GM19025 (cell line): ENCODE measurements at regions not wholly inside any gene's neighbourhood (a gene's known extent, or its start where the extent isn't known, plus 50 kb on each side); places are given as distances from the start of the nearest gene placed in this dataset.

Experiments
- ATAC-seq: cut with Tn5 transposase; IDR thresholded peaks from one replicate; pipeline ENCODE4 v1.9.1; 2021; ENCODE audit warnings: mild to moderate bottlenecking, low read depth, moderate library complexity; ENCODE audit not compliant: unreplicated experiment

DNA sequence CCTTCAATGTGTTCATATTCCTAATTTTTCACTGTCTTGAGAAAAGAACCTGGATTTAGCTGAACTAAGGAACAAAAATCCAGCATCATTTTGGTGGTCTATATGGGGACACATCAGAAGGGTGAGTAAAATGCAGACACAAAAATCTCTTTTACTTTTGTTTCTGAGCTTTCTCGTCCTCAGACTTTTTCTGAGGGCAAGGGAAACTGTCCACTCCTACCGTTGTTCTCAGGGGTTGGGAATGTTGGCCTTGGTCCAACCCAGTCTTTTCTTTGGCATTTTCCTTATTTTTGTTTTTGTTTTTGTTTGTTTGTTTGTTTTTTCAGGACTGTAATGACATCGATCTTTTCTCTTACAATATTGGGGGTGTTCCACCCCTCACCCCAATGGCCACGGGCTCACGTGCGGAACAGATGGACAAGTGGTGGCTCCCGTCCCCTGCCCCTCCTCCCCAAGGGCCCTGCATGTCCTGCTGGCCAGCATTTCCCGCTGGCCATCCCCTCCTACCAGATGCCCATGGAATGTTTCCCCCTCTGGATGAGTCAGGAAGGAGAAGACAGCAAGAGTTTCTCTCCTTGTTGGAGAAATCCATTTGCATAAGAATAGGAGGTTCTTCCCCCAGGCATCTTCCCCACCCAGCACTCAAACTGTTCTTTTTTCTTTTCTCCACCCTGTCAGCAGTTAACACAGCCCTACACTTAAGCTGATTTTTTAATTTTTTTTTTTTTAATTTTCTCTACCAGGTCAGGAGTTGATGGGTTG lies 305.4 kb upstream of the NDST4 start:
- no peak for ATAC-seq

DNA sequence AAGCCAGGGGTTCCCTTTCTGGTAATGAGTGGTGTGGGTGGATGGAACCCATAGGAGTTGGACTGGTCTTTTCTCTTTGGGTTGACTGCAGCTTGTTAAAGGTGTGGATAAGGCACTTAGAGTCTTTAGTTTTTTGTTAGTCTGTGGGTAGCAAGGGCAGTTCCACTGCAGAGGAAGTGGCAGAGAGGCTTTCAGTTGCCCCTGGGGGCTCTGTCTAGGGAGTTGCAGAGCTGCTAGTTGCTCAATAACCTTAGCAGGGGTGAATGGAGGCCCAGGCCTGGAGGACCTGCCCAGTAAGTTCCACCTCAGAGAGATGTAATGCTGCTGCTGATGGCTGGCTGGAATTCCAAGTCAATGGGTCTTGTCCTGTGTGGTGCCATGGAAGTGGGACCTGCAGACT lies 282.6 kb upstream of the NDST4 start:
- ATAC-seq, result no peak

DNA sequence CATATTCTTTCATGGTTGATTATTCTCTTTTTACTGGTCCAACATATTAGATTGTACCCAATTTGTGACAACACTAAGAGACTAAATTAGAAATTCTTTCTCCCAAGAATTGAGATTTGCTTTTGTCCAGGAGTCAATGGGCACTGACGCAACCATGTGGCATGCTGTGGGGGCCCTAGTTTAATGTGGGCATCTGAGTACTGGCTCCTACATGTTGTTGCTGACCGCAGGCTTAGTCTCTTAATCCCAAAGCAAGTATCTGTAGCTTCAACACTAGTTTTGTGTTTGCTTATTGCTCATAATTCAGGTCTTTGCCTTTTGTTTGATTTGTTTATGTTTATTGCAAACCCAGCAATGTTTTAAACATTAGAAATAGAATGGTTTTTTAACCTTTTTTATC lies 263.4 kb upstream of the NDST4 start:
- ATAC-seq, result no peak

GRCh38 chr4:115374621-115375020 lies 261.2 kb upstream of the NDST4 start:
- ATAC-seq, result no peak

- no peak for ATAC-seq
Observed at GRCh38 chr4:115370490-115370889, 257.1 kb upstream of the NDST4 start.

DNA sequence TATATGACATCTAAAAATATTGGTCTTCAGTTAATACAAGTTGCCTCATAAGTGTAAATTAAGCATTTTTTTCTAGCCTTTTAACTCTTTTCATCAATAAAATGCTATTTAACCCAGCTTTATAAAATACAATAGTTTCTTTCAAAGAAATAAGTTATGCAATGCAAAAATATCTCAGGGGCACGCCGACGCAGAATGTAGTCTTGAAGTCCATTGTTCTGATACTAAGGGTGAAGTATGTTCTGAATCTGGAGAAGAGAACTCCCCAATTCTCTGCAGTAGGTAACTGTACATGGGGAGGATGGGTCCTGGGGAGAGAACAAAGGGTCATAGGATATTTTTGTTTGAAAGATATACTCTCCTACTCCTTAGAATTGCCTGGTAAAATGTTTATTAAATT lies 256.6 kb upstream of the NDST4 start:
- ATAC-seq, result no peak

DNA sequence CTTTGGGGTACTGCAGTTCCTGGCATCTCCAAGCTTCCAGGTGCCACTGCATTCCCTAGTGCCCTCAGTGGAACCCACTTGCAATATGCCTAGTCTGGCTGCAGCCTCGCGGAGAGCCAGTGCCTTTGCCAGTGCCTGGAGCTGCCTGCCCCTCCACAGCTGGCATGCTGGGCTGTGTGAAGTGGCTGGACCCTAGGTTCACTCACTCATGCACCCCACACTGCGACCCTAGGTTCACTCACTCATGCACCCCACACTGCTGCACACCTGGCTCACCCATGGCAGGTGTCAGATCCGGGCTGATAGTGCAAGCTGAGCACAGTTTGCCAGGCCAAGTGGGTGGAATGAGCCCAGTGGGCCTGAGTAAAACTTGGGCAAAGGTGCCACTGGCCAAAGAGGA lies 253.0 kb upstream of the NDST4 start:
- no peak for ATAC-seq

GRCh38 chr4:115365185-115365584 lies 251.8 kb upstream of the NDST4 start:
- ATAC-seq, result no peak

DNA sequence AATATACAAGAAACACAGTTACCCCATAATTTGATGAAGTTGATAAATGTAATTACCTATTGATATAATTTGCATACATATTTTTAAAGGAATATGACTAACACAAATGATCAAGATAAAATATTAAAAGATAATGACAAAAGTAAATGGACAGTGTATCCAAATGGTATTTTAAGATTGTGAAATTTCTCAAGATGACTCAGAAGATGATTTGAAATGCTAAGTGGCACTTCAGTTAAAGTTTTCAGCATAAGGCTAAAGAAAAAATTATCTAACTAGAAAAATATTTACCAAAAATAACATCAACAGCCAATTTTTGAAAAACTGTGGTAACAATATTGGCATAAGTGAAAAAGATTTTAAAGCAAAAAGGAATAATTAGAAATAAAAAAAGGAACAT lies 248.4 kb upstream of the NDST4 start:
- ATAC-seq, result no peak

GRCh38 chr4:115360431-115360830 lies 247.0 kb upstream of the NDST4 start:
- no peak for ATAC-seq

DNA sequence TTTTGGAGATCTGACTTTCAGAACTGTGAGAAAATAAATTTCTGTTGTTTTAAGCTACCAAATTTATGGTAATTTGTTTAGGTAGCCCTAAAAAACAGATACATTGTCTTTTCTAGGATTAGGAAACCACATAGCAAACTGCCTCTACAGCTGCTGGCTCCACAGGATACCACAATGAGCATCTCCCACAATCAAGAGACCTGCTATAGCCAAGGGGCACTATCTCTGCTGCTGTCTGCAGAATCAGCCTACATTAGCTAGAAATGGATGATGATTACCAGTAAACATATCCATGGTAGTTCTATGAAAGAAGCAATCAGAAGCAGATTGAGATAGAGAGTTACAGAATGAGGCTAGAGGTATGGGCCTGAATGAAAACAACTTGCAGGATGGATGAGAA lies 244.4 kb upstream of the NDST4 start:
- ATAC-seq, result no peak

GRCh38 chr4:115356176-115356575 lies 242.8 kb upstream of the NDST4 start:
- ATAC-seq, result no peak

DNA sequence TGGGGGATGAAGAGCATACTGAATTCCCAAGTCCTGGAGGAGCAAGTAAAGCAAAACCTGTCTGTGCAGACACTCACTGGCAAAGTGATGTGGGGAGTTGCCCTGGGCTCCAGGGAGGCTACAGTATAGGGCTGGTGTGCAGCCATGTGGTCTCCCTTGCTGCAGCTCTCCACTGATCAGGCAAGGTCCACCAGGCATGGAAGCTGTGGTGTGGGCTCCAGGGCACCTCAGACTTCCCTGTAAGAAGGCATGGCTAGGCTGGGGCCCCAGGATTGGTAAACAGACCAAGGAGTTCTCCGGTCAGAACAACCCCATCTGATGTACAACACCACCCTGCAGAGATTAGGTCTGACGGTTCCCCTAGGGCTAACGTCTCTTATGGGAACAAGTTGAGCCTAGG lies 241.9 kb upstream of the NDST4 start:
- no peak for ATAC-seq

DNA sequence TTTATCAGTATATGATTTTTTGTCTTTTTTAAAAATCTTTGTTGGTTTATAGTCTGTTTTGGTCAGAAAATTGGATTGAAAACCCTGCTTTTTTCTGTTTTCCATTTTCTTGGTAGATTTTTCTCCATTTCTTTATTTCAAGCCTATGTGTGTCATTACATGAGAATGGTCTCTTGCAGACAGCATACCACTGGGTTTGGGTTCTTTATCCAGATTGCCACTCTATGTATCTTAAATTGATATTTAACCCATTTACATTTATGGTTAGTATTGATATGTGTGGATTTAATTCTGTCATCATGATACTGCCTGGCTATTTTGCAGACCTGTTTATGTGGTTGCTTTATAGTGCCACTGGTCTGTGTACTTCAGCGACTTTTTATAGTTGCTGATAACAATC lies 239.9 kb upstream of the NDST4 start:
- no peak for ATAC-seq

DNA sequence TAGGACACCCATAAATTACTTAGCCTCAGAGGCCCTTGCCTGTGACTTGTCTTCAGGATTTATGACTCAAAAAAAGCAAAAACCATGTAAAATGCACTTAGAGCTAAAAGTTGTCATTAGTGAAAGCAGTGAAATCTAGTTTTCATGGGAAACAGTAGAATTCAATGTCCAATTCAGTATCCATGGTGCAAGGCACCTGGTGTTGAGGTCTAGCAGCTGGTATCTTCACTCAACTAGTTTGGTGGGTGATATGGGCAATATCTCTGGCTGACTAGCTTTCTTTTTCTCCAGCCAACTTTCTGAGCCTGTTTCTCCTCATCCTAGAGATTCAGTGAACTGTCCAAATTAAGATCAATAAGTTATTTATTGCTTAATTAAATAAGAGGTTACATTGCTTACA lies 229.8 kb upstream of the NDST4 start:
- ATAC-seq, result no peak

GRCh38 chr4:115334736-115335411 lies 221.5 kb upstream of the NDST4 start:
- no peak for ATAC-seq

DNA sequence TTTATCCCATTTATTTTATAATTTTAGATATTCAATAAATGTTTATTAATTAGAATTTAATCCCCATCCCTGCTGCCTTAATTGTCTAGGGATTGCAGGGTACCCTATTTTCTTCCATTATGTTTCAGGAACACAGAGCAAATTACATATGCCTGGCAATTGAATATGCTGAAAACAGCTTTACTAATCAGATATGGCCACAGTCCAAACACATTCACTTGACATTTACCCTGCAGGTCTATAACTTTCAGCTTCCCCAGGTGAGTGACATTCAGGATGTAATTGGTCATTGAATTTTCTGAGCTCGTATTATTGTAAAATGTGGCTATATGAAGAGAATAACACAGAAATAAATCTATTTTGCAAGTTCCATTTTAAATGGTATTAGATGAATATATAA lies 218.7 kb upstream of the NDST4 start:
- ATAC-seq, result no peak

- ATAC-seq, result no peak
Observed at GRCh38 chr4:115331241-115331640, 217.8 kb upstream of the NDST4 start.

DNA sequence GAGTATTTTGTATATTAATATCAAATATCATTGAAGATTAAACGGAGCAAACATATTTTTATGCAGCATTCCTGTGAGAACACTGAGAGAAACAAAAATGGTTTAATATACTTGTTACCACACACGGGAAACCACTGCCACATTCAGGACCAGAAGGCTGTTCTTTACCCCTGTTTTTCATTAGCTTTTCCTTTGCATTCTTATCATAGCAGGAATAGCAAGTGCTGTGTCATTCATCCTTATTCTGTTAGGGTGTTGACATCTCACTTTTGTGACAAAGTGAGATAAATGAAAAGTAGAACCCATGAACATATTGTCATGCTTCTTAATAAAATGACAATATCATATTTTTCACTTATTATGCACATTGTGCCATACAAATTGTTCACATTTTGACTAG lies 212.4 kb upstream of the NDST4 start:
- ATAC-seq, result no peak

- ATAC-seq, result no peak
Observed at GRCh38 chr4:115323106-115323707, 209.8 kb upstream of the NDST4 start.

GRCh38 chr4:115315182-115315581 lies 201.8 kb upstream of the NDST4 start:
- no peak for ATAC-seq

- ATAC-seq, result no peak
Observed at GRCh38 chr4:115310641-115311040, 197.2 kb upstream of the NDST4 start.
